ENCODE measurements at regions not wholly inside any gene's neighbourhood (a gene's known extent, or its start where the extent isn't known, plus 50 kb on each side); places are given as distances from the start of the nearest gene placed in this dataset.

GRCh38 chr3:99394831-99395778 is 243.3 kb upstream of the COL8A1 start (continued):
- TF ChIP-seq, protein P1, sequence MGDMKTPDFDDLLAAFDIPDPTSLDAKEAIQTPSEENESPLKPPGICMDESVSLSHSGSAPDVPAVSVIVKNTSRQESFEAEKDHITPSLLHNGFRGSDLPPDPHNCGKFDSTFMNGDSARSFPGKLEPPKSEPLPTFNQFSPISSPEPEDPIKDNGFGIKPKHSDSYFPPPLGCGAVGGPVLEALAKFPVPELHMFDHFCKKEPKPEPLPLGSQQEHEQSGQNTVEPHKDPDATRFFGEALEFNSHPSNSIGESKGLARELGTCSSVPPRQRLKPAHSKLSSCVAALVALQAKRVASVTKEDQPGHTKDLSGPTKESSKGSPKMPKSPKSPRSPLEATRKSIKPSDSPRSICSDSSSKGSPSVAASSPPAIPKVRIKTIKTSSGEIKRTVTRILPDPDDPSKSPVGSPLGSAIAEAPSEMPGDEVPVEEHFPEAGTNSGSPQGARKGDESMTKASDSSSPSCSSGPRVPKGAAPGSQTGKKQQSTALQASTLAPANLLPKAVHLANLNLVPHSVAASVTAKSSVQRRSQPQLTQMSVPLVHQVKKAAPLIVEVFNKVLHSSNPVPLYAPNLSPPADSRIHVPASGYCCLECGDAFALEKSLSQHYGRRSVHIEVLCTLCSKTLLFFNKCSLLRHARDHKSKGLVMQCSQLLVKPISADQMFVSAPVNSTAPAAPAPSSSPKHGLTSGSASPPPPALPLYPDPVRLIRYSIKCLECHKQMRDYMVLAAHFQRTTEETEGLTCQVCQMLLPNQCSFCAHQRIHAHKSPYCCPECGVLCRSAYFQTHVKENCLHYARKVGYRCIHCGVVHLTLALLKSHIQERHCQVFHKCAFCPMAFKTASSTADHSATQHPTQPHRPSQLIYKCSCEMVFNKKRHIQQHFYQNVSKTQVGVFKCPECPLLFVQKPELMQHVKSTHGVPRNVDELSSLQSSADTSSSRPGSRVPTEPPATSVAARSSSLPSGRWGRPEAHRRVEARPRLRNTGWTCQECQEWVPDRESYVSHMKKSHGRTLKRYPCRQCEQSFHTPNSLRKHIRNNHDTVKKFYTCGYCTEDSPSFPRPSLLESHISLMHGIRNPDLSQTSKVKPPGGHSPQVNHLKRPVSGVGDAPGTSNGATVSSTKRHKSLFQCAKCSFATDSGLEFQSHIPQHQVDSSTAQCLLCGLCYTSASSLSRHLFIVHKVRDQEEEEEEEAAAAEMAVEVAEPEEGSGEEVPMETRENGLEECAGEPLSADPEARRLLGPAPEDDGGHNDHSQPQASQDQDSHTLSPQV (IDR thresholded peaks at IDR 0.05) = no peak
- TF ChIP-seq, protein P2, sequence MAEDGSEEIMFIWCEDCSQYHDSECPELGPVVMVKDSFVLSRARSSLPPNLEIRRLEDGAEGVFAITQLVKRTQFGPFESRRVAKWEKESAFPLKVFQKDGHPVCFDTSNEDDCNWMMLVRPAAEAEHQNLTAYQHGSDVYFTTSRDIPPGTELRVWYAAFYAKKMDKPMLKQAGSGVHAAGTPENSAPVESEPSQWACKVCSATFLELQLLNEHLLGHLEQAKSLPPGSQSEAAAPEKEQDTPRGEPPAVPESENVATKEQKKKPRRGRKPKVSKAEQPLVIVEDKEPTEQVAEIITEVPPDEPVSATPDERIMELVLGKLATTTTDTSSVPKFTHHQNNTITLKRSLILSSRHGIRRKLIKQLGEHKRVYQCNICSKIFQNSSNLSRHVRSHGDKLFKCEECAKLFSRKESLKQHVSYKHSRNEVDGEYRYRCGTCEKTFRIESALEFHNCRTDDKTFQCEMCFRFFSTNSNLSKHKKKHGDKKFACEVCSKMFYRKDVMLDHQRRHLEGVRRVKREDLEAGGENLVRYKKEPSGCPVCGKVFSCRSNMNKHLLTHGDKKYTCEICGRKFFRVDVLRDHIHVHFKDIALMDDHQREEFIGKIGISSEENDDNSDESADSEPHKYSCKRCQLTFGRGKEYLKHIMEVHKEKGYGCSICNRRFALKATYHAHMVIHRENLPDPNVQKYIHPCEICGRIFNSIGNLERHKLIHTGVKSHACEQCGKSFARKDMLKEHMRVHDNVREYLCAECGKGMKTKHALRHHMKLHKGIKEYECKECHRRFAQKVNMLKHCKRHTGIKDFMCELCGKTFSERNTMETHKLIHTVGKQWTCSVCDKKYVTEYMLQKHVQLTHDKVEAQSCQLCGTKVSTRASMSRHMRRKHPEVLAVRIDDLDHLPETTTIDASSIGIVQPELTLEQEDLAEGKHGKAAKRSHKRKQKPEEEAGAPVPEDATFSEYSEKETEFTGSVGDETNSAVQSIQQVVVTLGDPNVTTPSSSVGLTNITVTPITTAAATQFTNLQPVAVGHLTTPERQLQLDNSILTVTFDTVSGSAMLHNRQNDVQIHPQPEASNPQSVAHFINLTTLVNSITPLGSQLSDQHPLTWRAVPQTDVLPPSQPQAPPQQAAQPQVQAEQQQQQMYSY (CRISPR knock-in tag; IDR thresholded peaks at IDR 0.05) = no peak
